ENCODE measurements at regions not wholly inside any gene's neighbourhood (a gene's known extent, or its start where the extent isn't known, plus 50 kb on each side); places are given as distances from the start of the nearest gene placed in this dataset.

- Histone ChIP-seq H3K27me3 (ENCODE audit: control insufficient read depth in 2 of 2, insufficient read depth in 2 of 2, low read length in 2 of 2) (no peaks in the 10 kb centered on the region), H3K9me1 (ENCODE audit: control insufficient read depth, insufficient read depth, low read length) (no peaks in the 10 kb centered on the region), H3K9me3 (replicated peaks; ENCODE audit: control insufficient read depth, insufficient read depth, low read depth, low read length) (no peaks in the 10 kb centered on the region), H3K79me2 (ENCODE audit: control insufficient read depth, insufficient read depth, low read length) (no peaks in the 10 kb centered on the region), H2AFZ (ENCODE audit: low read depth, low read length) (no peak overlapping the region), H3K9ac (ENCODE audit: insufficient read depth in 1 of 2, low read depth in 2 of 2, low read length in 2 of 2) (no peak overlapping the region), H3K36me3 (ENCODE audit: control insufficient read depth, insufficient read depth, low read length) (no peaks in the 10 kb centered on the region), H3K4me1 (replicated peaks in 1 of 2; ENCODE audit: control insufficient read depth in 2 of 2, insufficient read depth in 2 of 2, low read length in 2 of 2) (no peaks in the 10 kb centered on the region), H3K4me3 (no peak overlapping the region), H3K27ac (ENCODE audit: extremely low read depth, low read depth, low read length) (no peak overlapping the region), H3K4me2 (ENCODE audit: insufficient read depth, low read length) (no peak overlapping the region), H4K20me1 (replicated peaks; ENCODE audit: control insufficient read depth, insufficient read depth, low read length) (no peaks in the 10 kb centered on the region)
- intact Hi-C loops (cut with micrococcal nuclease) (no loop called here), in situ Hi-C loops (cut with MboI) (no loop called here)
- WGBS (ENCODE audit: insufficient coverage, low coverage, missing lambda C conversion rate): 0% methylated on average over 1 of the region's 1 CpG
- ATAC-seq (no peak), FAIRE-seq (no peak), DNase-seq (ENCODE audit: extremely low read depth in 1 of 4, low spot score in 3 of 4) (no peak)
- CTCF ChIA-PET (ENCODE audit: low intra/inter-chr PET ratio): no interaction called here
- BruUV-seq (replicated peaks): no TSS peak
- POLR2A ChIA-PET: no interaction called here
- TF ChIP-seq XRCC4 (IDR thresholded peaks at IDR 0.05; ENCODE audit: extremely low read depth, insufficient read depth, insufficient read length) (no peak), ARNT (IDR thresholded peaks at IDR 0.05) (no peak), ZNF76 (CRISPR knock-in tag; IDR thresholded peaks at IDR 0.05; ENCODE audit: borderline replicate concordance) (no peak), IRF9 (tag; IDR thresholded peaks at IDR 0.05) (no peak), MTA3 (IDR thresholded peaks at IDR 0.05; ENCODE audit: borderline replicate concordance) (no peak), PRDM10 (IDR thresholded peaks at IDR 0.05; ENCODE audit: partially characterized antibody) (no peak), POLR2G (IDR thresholded peaks at IDR 0.05; ENCODE audit: low read depth, low read length) (no peak), ZNF280B (CRISPR knock-in tag; IDR thresholded peaks at IDR 0.05) (no peak), RBBP5 (IDR thresholded peaks at IDR 0.05; ENCODE audit: borderline replicate concordance, insufficient read depth, low read length, poor library complexity, severe bottlenecking) (no peak), ZFP30 (CRISPR knock-in tag; IDR thresholded peaks at IDR 0.05; ENCODE audit: borderline replicate concordance) (no peak), NR0B1 (IDR thresholded peaks at IDR 0.05; ENCODE audit: partially characterized antibody) (no peak), ATF3 (IDR thresholded peaks at IDR 0.05) (no peak), ATF3 (CRISPR knock-in tag; conservative IDR thresholded peaks at IDR 0.05) (no peak), FOXA3 (CRISPR knock-in tag; conservative IDR thresholded peaks at IDR 0.05 in 1 of 2, IDR thresholded peaks at IDR 0.05 in 1 of 2) (no peak)
Measured at GRCh38 chr12:65690477-65690876, 133.8 kb upstream of the HMGA2 start.
